HUES6 (cell line): ENCODE measurements at regions not wholly inside any gene's neighbourhood (a gene's known extent, or its start where the extent isn't known, plus 50 kb on each side); places are given as distances from the start of the nearest gene placed in this dataset.

Experiments
- H3K27ac ChIP-seq: 2 replicates; pipeline ENCODE4 v1.7.0; 2013; ENCODE audit warnings: low read depth, mild to moderate bottlenecking, low read length, inconsistent platforms
- H3K27me3 ChIP-seq: 2 replicates; pipeline ENCODE4 v1.6.1; 2013; ENCODE audit warnings: low read length; ENCODE audit not compliant: control insufficient read depth, insufficient read depth
- H3K36me3 ChIP-seq: 2 replicates; pipeline ENCODE4 v1.6.1; 2013; ENCODE audit warnings: low read length; ENCODE audit not compliant: control insufficient read depth, insufficient read depth
- H3K4me1 ChIP-seq: 2 replicates; pipeline ENCODE4 v1.6.1; 2013; ENCODE audit warnings: low read length; ENCODE audit not compliant: control insufficient read depth, insufficient read depth
- H3K4me3 ChIP-seq: 2 replicates; pipeline ENCODE4 v1.5.1; 2013; ENCODE audit warnings: low read depth, low read length
- H3K9ac ChIP-seq: one replicate; pipeline ENCODE4 v1.6.1; 2013; ENCODE audit warnings: mild to moderate bottlenecking, low read length
- H3K9me3 ChIP-seq: 2 replicates; pipeline ENCODE4 v1.6.1; 2013; ENCODE audit warnings: low read depth, low read length; ENCODE audit not compliant: control insufficient read depth, insufficient read depth

DNA sequence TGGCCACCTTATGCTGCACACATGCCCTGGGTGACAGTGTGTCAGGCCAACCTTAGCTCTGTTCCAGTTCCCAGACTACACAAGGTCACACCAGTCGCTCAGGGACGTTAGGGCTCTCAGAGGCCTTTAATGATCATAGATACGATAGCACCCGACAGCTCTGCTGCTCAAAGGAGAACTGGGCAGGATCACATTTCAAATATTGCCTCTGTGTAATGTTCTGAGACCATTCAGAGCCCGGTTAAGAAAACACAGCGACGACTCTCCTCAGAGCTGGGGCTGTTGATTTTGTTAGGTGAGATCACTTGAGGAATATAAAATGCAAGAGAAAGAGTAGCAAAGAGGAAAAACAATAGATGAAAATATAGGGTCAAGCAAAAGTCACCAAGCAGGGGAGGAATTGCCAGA is 166.6 kb upstream of the TANK start:
- Histone ChIP-seq H3K9me3 (no peaks in the 10 kb centered on the region), H3K36me3 (no peaks in the 10 kb centered on the region), H3K9ac (no peak overlapping the region), H3K27me3 (no peaks in the 10 kb centered on the region), H3K27ac (no peak overlapping the region), H3K4me1 (0 out of 2 replicates have a peak, but pooled peaks cover 7% of the 10 kb centered on the region), H3K4me3 (no peak overlapping the region)

DNA sequence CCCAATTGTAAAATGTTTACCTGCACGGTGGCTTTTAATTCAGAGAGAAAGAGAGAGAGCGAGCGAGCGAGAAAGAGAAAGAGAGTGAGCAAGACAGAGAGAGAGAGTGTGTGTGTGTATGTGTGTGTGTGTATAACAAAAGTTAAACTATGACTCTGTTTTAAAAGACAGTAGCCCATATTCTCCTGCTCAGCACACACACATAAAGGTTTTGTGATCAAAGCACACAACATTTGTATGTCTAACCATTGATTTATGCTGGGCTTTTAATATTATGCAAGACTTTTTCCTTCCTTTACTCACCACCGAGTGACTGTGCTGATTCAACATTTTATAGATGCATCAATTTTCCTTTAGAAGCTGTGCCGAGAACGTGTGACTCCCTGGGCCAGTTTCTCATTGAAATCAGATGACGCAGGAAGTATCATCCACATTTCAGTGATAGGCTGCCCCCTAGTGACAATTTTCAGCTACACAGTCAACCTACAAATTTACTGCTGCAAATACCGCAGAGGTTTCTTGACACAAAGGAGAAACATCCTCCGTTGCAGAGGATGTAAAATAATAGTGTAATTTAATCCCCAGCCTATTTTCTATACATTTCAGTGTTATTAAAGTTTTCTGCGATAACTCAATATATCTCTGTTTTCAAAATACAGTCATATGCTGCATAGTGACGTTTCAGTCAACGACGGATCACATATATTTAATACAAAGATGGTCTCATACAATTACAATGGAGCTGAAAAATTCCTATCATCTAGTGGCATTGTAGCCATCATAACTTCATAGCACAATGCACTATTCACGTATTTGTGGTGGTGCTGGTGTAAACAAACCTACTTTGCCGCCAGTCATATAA is 165.9 kb upstream of the TANK start:
- Histone ChIP-seq H3K27me3 (no peaks in the 10 kb centered on the region), H3K4me1 (0 out of 2 replicates have a peak, but pooled peaks cover 7% of the 10 kb centered on the region), H3K4me3 (no peak overlapping the region), H3K9ac (no peak overlapping the region), H3K27ac (no peak overlapping the region), H3K9me3 (no peaks in the 10 kb centered on the region), H3K36me3 (no peaks in the 10 kb centered on the region)

DNA sequence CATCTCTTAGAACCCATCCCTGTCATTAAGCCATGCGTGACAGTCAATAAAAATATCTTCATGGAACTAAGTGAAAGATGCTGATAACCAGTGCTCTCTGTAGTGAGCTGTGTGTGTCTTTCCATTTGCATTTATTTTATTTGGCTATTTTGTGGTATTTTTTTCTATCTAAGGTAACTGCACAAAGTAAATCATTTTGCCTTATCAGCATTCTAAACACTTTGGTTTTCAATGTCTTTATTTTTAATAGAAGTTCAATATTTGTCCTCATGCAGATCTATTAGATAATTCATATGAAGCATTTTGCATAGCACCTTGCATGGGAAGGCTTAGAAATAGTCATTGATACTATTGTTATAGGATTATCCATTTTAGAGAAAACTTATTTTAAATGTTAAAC is 163.6 kb upstream of the TANK start:
- Histone ChIP-seq H3K9ac (no peak overlapping the region), H3K9me3 (no peaks in the 10 kb centered on the region), H3K4me3 (no peak overlapping the region), H3K4me1 (0 out of 2 replicates have a peak, but pooled peaks cover 7% of the 10 kb centered on the region), H3K27ac (no peak overlapping the region), H3K27me3 (no peaks in the 10 kb centered on the region), H3K36me3 (no peaks in the 10 kb centered on the region)

DNA sequence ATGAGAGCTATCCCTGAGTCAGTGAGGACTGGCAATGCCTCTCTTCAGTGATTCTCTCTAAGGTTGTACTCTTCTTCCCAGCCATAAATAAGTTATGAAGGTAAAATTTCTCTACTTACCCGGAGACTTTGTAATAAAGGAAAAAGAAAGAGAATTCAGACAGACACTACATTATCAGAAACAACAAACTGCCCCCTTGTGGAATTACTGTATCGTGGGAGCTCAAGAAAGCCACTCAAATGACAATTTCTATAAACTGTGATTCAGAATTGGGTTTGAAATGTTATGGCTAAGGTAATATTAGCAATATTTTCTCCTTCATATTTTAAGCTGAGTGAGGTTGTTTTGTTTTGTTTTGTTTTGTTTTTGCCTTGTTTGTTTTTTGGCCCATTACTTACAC is 155.8 kb upstream of the TANK start:
- Histone ChIP-seq H3K27ac (no peak overlapping the region), H3K36me3 (no peaks in the 10 kb centered on the region), H3K9ac (no peak overlapping the region), H3K4me1 (peaks cover 6% of the 10 kb centered on the region; the same call in 1 of the 2 replicates), H3K27me3 (no peaks in the 10 kb centered on the region), H3K9me3 (peaks cover 3% of the 10 kb centered on the region; the same call in 1 of the 2 replicates), H3K4me3 (no peak overlapping the region)

DNA sequence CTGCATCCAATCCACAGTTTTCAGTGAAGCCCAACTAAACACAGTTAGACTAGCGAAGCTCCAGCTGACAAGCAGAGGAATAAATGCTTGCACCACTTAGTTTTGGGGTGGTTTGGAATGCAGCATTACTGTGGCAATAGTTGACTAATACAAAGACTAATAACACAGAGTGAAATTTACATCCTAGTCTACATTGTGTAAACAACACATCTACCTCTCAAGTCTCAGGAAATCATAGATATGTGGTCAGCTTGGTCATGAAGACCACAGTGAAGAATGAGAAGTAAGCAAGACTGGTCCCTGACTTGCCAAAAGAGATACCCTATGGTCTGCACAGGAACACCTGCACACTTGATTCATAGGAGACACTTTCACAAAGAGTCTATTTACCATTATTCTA is 155.1 kb upstream of the TANK start:
- peaks cover 3% of the 10 kb centered on the region; the same call in 1 of the 2 replicates for H3K9me3 ChIP-seq
- no peak overlapping the region for H3K27ac ChIP-seq
- no peak overlapping the region for H3K9ac ChIP-seq
- no peaks in the 10 kb centered on the region for H3K36me3 ChIP-seq
- H3K4me3 ChIP-seq: no peak overlapping the region
- H3K27me3 ChIP-seq: no peaks in the 10 kb centered on the region
- peaks cover 6% of the 10 kb centered on the region for H3K4me1 ChIP-seq

DNA sequence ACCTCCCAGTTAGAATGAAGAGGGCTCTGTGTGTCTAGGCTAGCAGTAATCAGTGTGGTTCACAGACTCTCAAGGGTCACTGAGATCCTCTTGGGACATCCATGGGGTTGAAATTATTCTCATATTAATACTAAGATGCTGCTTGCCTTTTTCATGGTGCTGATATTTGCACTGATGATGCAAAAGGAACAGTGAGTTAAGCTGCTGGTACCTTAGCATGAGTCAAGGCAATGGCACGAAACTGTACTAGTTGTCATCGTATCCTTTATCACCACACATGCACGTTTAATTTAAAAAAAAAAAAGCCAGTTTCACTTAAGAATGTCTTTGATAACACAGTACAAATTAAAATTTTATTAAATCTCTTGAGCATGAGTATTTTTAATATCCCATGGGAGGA is 151.9 kb upstream of the TANK start:
- Histone ChIP-seq H3K27me3 (no peaks in the 10 kb centered on the region), H3K9ac (no peak overlapping the region), H3K9me3 (no peaks in the 10 kb centered on the region), H3K4me1 (peaks cover 6% of the 10 kb centered on the region), H3K27ac (no peak overlapping the region), H3K36me3 (no peaks in the 10 kb centered on the region), H3K4me3 (no peak overlapping the region)

DNA sequence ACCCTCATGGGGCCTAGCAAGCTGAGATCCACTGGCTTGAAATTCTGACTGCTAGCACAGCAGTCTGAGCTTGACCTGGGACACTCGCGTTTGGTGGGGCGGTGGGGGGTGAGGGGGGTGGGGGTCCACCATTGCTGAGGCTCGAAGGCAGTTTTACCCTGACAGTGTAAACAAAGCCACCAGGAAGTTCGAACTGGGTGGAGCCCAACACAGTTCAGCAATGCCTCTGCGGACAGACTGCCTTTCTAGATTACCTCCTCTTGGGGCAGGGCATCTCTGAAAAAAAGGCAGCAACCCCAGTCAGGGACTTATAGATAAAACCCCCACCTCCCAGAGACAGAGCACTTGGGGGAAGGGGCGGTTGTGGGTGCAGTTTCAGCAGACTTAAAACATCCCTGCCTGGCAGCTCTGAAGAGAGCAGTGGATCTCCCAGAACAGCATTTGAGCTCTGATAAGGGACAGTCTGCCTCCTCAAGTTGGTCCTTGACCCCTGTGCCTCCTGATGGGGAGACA is 149.7 kb upstream of the TANK start:
- Histone ChIP-seq H3K4me1 (no peaks in the 10 kb centered on the region; the same call in 1 of the 2 replicates), H3K27me3 (no peaks in the 10 kb centered on the region), H3K4me3 (no peak overlapping the region), H3K9me3 (no peaks in the 10 kb centered on the region), H3K9ac (no peak overlapping the region), H3K36me3 (no peaks in the 10 kb centered on the region), H3K27ac (no peak overlapping the region)

DNA sequence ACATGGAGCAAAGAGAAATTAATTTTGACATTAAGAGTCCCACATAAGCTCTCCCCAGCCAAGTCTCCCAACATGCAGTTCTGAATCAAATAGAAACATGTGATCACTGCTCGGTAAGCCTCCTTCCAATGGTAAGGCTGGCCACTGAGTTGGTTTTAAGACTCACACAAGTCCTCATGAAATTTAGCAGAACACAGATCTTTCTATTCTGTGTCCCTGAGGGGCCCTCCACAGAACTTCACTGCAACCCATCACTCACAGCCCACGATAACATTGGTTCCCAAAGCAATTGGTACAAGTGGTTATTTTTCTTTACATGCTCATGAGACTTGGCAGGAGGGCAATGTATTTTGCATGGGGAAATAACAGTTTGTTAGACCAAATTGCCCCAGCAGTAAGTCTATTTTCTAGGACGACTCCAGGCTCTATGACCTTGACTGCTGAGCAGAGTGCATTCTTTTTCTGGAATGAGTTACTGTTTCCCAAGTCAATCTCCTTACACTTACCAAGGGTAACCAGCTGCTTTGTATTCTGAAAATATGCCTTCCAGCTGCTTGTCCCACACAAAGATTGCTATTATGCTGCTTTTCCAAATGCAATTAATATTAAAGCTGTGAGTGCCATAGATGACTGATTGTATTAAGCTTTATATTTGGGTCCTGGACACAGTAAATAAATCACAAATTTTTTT is 142.3 kb upstream of the TANK start:
- Histone ChIP-seq H3K36me3 (no peaks in the 10 kb centered on the region), H3K4me1 (no peaks in the 10 kb centered on the region), H3K27me3 (no peaks in the 10 kb centered on the region), H3K9me3 (no peaks in the 10 kb centered on the region), H3K27ac (no peak overlapping the region), H3K4me3 (no peak overlapping the region), H3K9ac (no peak overlapping the region)

DNA sequence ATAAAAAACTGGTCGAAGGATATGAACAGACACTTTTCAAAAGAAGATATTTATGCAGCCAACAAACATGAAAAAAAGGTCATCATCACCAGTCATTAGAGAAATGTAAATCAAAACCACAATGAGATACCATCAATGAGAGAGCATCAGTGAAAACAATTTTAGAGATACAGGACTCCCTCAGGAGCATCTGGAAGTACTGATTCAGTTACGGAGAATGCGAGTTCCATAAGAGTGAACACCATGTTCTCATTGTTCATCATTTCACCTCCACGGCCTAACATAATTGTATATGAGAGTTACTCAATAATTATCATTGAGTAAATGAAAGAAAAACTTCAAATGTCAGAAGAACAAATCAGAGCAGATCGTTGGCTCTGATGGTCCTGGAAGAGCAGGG is 140.9 kb upstream of the TANK start:
- Histone ChIP-seq H3K9ac (no peak overlapping the region), H3K4me1 (no peaks in the 10 kb centered on the region), H3K27ac (no peak overlapping the region), H3K36me3 (no peaks in the 10 kb centered on the region), H3K27me3 (no peaks in the 10 kb centered on the region), H3K4me3 (no peak overlapping the region), H3K9me3 (no peaks in the 10 kb centered on the region)

DNA sequence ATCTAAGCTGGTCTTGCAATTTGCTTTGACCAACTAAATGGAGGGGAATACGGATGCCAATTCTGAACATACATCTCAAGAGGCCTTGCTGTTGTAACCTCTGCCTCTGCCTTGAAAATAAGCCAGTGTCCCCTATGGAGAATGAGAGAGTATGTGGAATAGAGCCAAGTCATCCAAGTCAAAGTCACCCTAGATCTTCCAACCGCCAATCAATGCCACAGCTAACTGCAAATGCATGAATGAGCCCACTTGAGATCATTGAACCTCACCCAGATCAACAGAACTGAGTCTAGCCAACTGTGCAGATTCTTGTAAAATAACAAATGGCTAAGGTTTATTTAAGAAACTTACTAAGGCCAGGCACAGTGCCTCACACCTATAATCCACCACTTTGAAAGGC is 139.8 kb upstream of the TANK start:
- no peaks in the 10 kb centered on the region for H3K36me3 ChIP-seq
- H3K27me3 ChIP-seq: no peaks in the 10 kb centered on the region
- H3K9me3 ChIP-seq: no peaks in the 10 kb centered on the region
- H3K9ac ChIP-seq: no peak overlapping the region
- no peaks in the 10 kb centered on the region for H3K4me1 ChIP-seq
- H3K4me3 ChIP-seq: no peak overlapping the region
- H3K27ac ChIP-seq: no peak overlapping the region

DNA sequence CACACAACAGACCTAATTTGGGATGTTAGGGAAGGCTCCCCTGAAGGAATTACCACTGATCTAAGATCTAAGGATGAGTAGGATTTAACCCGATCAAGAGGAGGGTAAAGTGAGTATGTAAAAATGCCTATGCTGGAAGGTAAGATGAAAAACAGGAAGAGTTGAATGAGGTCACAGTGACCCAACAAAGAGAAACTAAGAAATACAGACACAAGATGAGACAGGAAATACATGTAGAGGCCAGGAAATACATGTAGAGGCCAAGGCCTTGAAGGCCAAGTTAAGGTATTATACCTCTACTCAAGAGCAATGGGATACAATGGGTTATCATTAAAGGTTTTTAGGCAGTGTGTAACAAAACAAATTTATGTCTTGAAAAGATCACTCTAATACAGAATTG is 131.6 kb upstream of the TANK start:
- Histone ChIP-seq H3K36me3 (no peaks in the 10 kb centered on the region), H3K27ac (no peak overlapping the region), H3K27me3 (no peaks in the 10 kb centered on the region), H3K9me3 (no peaks in the 10 kb centered on the region), H3K4me3 (no peak overlapping the region), H3K9ac (no peak overlapping the region), H3K4me1 (no peaks in the 10 kb centered on the region)
